ENCODE measurements at regions not wholly inside any gene's neighbourhood (a gene's known extent, or its start where the extent isn't known, plus 50 kb on each side); places are given as distances from the start of the nearest gene placed in this dataset.
"Not testable (repeated sequence)": the region's sequence is repeated elsewhere in the genome, so short reads cannot be mapped to it uniquely, and the experiment has no call there.

GRCh38 chr6:98054453-98054852 lies 771.4 kb upstream of the MMS22L start:
- DNase-seq (ENCODE audit: insufficient read length, low spot score) (no peak), FAIRE-seq (no peak)
- no peak for TF ChIP-seq CTCF (IDR thresholded peaks at IDR 0.05; ENCODE audit: insufficient read depth, missing control alignments)

- TF ChIP-seq CTCF (IDR thresholded peaks at IDR 0.05; ENCODE audit: insufficient read depth, missing control alignments) = no peak
- FAIRE-seq (no peak), DNase-seq (ENCODE audit: insufficient read length, low spot score) (no peak)
These were observed 773.9 kb upstream of the MMS22L start for GRCh38 chr6:98056955-98057354.

- no peak for TF ChIP-seq CTCF (IDR thresholded peaks at IDR 0.05; ENCODE audit: insufficient read depth, missing control alignments)
- FAIRE-seq = no peak
These were observed 767.0 kb upstream of the POU3F2 start for GRCh38 chr6:98067375-98067774.

GRCh38 chr6:98088537-98088936 lies 745.8 kb upstream of the POU3F2 start:
- FAIRE-seq; DNase-seq (ENCODE audit: insufficient read length, low spot score): not testable (repeated sequence)

More at GRCh38 chr6:98067375-98067774, 767.0 kb upstream of the POU3F2 start:
- no peak for DNase-seq (ENCODE audit: insufficient read length, low spot score)

- DNase-seq (ENCODE audit: insufficient read length, low spot score) (no peak), FAIRE-seq (no peak)
These were observed 742.0 kb upstream of the POU3F2 start for GRCh38 chr6:98092331-98092730.

GRCh38 chr6:98094696-98095095 lies 739.7 kb upstream of the POU3F2 start:
- TF ChIP-seq CTCF (IDR thresholded peaks at IDR 0.05; ENCODE audit: insufficient read depth, missing control alignments) = no peak
- DNase-seq (ENCODE audit: insufficient read length, low spot score) (no peak), FAIRE-seq (no peak)

More at GRCh38 chr6:98092331-98092730, 742.0 kb upstream of the POU3F2 start:
- no peak for TF ChIP-seq CTCF (IDR thresholded peaks at IDR 0.05; ENCODE audit: insufficient read depth, missing control alignments)

GRCh38 chr6:98107801-98108200 lies 726.6 kb upstream of the POU3F2 start:
- FAIRE-seq = no peak
- no peak for TF ChIP-seq CTCF (IDR thresholded peaks at IDR 0.05; ENCODE audit: insufficient read depth, missing control alignments)
- DNase-seq (ENCODE audit: insufficient read length, low spot score) = no peak

GRCh38 chr6:98116455-98116854 lies 717.9 kb upstream of the POU3F2 start:
- no peak for TF ChIP-seq CTCF (IDR thresholded peaks at IDR 0.05; ENCODE audit: insufficient read depth, missing control alignments)
- no peak for DNase-seq (ENCODE audit: insufficient read length, low spot score)
- FAIRE-seq = no peak
